Midbrain (tissue), 1 donor: ENCODE measurements at regions not wholly inside any gene's neighbourhood (a gene's known extent, or its start where the extent isn't known, plus 50 kb on each side); places are given as distances from the start of the nearest gene placed in this dataset.

Experiments used
- DNase-seq: peaks from one replicate; lab custom pipeline; 2025; lab: John Stamatoyannopoulos, UW

- DNase-seq, result no peak
Measured at GRCh38 chr13:55664178-55664577, 1476.5 kb upstream of the PRR20A start.

DNA sequence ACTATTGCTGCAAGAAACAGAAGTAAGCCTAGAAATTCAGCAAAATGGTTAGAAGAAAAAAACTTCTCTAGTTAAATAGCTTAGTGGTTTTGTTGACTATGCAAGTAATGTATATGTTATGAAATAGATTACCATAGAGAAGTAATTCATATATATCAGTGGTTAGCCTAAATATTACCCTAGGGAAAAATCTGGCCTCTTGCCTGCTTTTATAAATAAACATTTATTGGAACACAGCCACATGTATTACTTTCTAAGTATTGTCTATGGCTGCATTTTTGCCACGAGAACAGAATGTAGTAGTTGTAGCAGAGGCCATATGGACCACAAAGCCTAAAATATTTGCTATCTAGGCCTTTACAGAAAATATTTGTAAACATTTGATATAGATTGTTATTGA is 1471.7 kb upstream of the PRR20A start:
- no peak for DNase-seq

GRCh38 chr13:55673910-55674309 is 1466.8 kb upstream of the PRR20A start:
- DNase-seq, result no peak

DNA sequence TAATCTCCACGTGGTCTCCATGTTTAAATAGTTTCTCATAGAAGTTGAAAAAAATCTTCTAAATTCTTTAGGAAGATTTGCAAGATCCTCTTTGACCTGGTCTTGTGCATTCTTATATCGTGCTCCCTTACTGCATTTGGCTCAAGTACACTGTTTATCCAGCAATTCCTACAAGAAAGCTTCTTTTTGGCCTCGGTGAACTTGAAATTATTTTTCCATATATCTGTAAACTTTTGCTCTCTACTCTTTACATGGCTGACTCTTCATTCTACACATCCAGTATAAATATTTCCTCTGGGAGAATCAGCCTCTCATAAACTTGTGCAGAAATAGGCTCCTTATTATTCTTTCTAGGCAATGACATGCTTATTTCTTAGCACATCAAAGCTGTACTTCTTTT is 1457.9 kb upstream of the PRR20A start:
- DNase-seq, result no peak

GRCh38 chr13:55705526-55705925 is 1435.2 kb upstream of the PRR20A start:
- no peak for DNase-seq

DNA sequence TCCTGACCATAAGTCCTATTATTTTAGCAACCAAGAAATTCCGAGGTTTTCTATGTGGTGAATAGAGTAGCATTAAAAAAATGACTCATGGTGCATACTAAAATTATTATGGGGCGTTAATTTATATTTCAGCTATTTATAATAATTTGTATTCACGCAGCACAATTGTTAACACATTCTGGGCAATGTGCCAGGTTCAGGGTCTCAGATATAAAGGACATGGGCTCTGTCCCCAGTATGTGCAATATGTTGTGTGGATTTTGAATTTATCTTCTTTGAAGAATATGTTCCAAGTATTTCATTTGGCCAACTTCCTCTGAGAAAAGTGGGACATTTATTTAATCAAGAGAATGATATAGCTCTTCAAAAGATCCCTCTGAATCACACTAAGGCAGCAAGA is 1434.7 kb upstream of the PRR20A start:
- no peak for DNase-seq

DNA sequence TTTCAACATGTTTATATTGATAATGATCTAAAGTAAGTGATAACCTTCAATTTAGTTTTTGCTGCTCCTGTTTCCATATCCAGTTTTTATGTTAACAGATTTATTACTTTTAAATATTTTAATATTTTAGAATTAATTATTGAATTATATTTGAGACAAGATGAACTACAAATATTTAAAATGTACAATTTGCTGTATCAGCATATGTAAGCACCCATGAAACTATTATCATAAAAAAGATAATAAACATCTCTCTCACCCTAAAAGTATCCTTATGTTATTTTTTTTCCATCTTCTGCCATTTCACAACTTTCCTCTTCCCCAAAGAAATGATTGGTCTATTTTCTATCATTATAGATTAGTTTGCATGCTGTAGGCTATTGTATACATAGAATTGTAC is 1426.6 kb upstream of the PRR20A start:
- DNase-seq, result no peak

- DNase-seq, result no peak
Measured at GRCh38 chr13:55727683-55728082, 1413.0 kb upstream of the PRR20A start.

- no peak for DNase-seq
Measured at GRCh38 chr13:55728247-55728646, 1412.5 kb upstream of the PRR20A start.

- no peak for DNase-seq
Measured at GRCh38 chr13:55745828-55746227, 1394.9 kb upstream of the PRR20A start.

- no peak for DNase-seq
Measured at GRCh38 chr13:55761986-55762385, 1378.7 kb upstream of the PRR20A start.

- DNase-seq, result no peak
Measured at GRCh38 chr13:55777612-55778011, 1363.1 kb upstream of the PRR20A start.

DNA sequence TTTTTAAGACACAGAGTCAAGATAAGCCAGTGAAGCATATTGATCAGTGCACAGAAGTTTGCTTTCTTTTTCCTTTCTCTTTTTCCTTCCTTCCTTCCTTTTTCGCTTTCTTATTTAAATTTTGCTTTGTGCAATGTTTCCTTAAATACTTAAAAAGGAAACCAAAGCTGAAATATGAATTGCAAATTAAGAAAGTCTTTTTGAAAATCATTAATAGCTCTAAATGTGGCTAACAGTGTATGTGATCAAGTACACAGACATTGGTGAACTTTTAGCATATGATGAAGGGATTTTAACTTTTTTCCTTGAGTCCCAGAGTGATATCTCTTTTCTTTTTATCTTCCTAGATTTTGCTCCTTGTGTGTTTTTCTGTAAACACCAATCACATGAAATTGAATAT is 1356.9 kb upstream of the PRR20A start:
- no peak for DNase-seq

DNA sequence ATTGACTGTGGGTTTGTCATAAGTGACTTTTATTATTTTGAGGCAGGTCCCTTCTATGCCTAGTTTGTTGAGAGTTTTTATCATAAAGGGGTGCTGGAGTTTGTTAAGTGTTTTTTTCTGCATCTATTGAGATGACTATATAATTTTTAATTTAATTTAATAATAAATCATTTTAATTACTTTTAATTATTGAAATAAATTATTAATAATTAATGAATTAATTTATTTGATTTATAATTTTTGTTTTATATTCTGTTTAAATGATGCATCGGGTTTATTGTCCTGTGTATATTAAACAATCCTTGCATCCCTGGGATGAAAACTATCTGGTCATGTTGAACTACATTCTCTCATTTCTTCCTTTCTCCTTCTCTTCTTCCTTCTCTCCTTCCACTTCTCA is 1352.2 kb upstream of the PRR20A start:
- no peak for DNase-seq

- DNase-seq, result no peak
Measured at GRCh38 chr13:55792544-55793193, 1348.0 kb upstream of the PRR20A start.

GRCh38 chr13:55815458-55816033 is 1325.2 kb upstream of the PRR20A start:
- no peak for DNase-seq

DNA sequence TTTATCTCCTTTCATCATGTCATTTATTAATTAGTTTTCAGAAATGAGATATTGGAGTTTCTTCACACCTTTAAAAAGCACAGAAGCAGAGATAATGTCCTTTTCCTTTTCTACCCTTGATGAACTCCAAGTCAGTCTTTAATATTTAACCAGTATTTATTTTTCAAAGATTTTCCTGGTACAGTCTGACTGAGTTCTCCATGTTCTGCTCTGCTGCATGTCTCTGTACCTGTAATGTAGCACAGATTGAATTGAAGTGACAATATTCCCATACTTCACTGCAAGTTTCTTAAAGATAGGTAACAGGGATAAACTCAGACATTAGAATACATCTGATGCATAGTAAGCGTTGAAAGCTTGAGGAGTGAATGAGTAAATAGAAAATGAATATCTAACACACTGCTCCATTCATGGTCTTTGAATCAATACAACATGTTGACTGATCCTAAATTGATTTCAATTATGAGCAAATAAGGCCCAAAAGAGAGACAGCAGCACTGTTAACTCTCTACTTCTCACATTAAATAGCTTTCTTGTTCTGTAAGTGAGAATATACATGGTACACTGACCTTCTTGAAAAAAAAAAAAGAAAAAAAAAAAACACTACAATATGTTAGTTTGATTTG is 1323.6 kb upstream of the PRR20A start:
- no peak for DNase-seq

GRCh38 chr13:55820817-55821216 is 1319.9 kb upstream of the PRR20A start:
- DNase-seq, result no peak

DNA sequence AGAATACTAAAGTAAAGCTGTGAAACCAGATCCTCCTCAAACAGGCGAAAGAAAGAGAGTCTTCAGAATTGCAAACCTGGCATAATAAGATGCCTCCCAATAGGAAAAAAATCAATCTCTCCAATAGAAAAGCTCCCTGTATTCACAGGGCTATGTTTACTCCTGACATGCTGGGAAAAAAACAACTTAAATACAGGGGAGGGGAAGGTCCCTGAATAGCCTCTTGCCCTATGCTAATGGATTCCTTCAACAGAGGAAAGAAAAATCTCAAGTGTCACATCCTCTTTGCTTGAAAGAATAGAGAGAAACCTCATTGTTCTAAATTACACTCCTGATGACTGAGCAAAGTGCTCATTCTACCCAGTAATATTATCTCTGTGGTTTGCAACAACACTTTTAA is 1271.1 kb upstream of the PRR20A start:
- no peak for DNase-seq

- DNase-seq, result no peak
Measured at GRCh38 chr13:55887561-55887960, 1253.2 kb upstream of the PRR20A start.

DNA sequence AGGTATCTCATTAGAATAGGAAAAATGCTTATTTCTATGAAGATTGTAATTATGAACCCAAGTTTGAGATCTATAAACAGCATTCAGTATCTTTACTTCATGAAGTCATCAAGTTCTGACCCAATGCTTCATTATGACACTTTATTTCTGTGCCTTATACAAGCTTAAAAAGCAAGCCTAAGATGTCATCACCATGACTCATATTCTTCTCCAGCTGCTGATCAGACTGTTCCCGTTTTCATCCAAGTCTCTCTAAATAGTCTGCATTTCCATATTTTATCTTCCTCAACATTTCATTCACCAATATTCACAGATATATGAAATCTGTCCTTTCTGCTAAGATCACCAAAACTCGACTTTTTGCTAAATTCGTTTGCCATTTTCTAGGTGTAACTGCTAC is 1247.2 kb upstream of the PRR20A start:
- no peak for DNase-seq

- DNase-seq, result no peak
Measured at GRCh38 chr13:55937180-55937579, 1203.5 kb upstream of the PRR20A start.

GRCh38 chr13:55948175-55948574 is 1192.5 kb upstream of the PRR20A start:
- no peak for DNase-seq

GRCh38 chr13:55963934-55964333 is 1176.8 kb upstream of the PRR20A start:
- DNase-seq, result no peak
